ENCODE measurements at regions not wholly inside any gene's neighbourhood (a gene's known extent, or its start where the extent isn't known, plus 50 kb on each side); places are given as distances from the start of the nearest gene placed in this dataset.
"Not testable (repeated sequence)": the region's sequence is repeated elsewhere in the genome, so short reads cannot be mapped to it uniquely, and the experiment has no call there.

GRCh38 chr2:7849531-7849930 lies 832.3 kb upstream of the ID2 start:
- DNase-seq (ENCODE audit: low spot score): no peak

- no peak for DNase-seq (ENCODE audit: low spot score)
Observed at GRCh38 chr2:7852546-7852945, 829.3 kb upstream of the ID2 start.

- DNase-seq (ENCODE audit: low spot score): no peak
Observed at GRCh38 chr2:7857904-7858303, 824.0 kb upstream of the ID2 start.

- no peak for DNase-seq (ENCODE audit: low spot score)
Observed at GRCh38 chr2:7858624-7859023, 823.2 kb upstream of the ID2 start.

GRCh38 chr2:7860693-7861092 lies 821.2 kb upstream of the ID2 start:
- DNase-seq (ENCODE audit: low spot score): no peak

GRCh38 chr2:7861910-7862702 lies 819.8 kb upstream of the ID2 start:
- no peak for DNase-seq (ENCODE audit: low spot score)

GRCh38 chr2:7866104-7866503 lies 815.8 kb upstream of the ID2 start:
- no peak for DNase-seq (ENCODE audit: low spot score)

- DNase-seq (ENCODE audit: low spot score): no peak
Observed at GRCh38 chr2:7866825-7867224, 815.0 kb upstream of the ID2 start.

GRCh38 chr2:7867867-7868266 lies 814.0 kb upstream of the ID2 start:
- no peak for DNase-seq (ENCODE audit: low spot score)

GRCh38 chr2:7868836-7869235 lies 813.0 kb upstream of the ID2 start:
- DNase-seq (ENCODE audit: low spot score): no peak

- DNase-seq (ENCODE audit: low spot score): not testable (repeated sequence)
Observed at GRCh38 chr2:7876445-7876844, 805.4 kb upstream of the ID2 start.

- DNase-seq (ENCODE audit: low spot score): not testable (repeated sequence)
Observed at GRCh38 chr2:7878266-7878665, 803.6 kb upstream of the ID2 start.

GRCh38 chr2:7878786-7879482 lies 802.9 kb upstream of the ID2 start:
- no peak for DNase-seq (ENCODE audit: low spot score)

- DNase-seq (ENCODE audit: low spot score): no peak
Observed at GRCh38 chr2:7879483-7879835, 802.4 kb upstream of the ID2 start.

GRCh38 chr2:7880126-7880525 lies 801.7 kb upstream of the ID2 start:
- DNase-seq (ENCODE audit: low spot score): no peak

GRCh38 chr2:7880566-7880965 lies 801.3 kb upstream of the ID2 start:
- no peak for DNase-seq (ENCODE audit: low spot score)

GRCh38 chr2:7881063-7881462 lies 800.8 kb upstream of the ID2 start:
- no peak for DNase-seq (ENCODE audit: low spot score)

GRCh38 chr2:7881466-7881865 lies 800.4 kb upstream of the ID2 start:
- DNase-seq (ENCODE audit: low spot score): no peak

GRCh38 chr2:7882296-7882695 lies 799.6 kb upstream of the ID2 start:
- no peak for DNase-seq (ENCODE audit: low spot score)

- DNase-seq (ENCODE audit: low spot score): no peak
Observed at GRCh38 chr2:7884338-7884737, 797.5 kb upstream of the ID2 start.

GRCh38 chr2:7886666-7887065 lies 795.2 kb upstream of the ID2 start:
- DNase-seq (ENCODE audit: low spot score): peak; percentile 21

GRCh38 chr2:7887441-7887840 lies 794.4 kb upstream of the ID2 start:
- DNase-seq (ENCODE audit: low spot score): no peak

GRCh38 chr2:7888876-7889275 lies 793.0 kb upstream of the ID2 start:
- no peak for DNase-seq (ENCODE audit: low spot score)

GRCh38 chr2:7891312-7891711 lies 790.5 kb upstream of the ID2 start:
- no peak for DNase-seq (ENCODE audit: low spot score)

Measured in HuH-7.5 (cell line).